IMR-90 (cell line): ENCODE measurements at regions not wholly inside any gene's neighbourhood (a gene's known extent, or its start where the extent isn't known, plus 50 kb on each side); places are given as distances from the start of the nearest gene placed in this dataset.
"Not testable (repeated sequence)": the region's sequence is repeated elsewhere in the genome, so short reads cannot be mapped to it uniquely, and the experiment has no call there.

Experiments used
- ATAC-seq: fragments of 200-7000 bp; cut with Tn5 transposase; 2 replicates; pipeline ENCODE4 v1.9.1; 2020; ENCODE audit warnings: low read depth, mild to moderate bottlenecking, moderate library complexity
- BruUV-seq: library from RNA; stranded (reverse); fragments of 400-500 nt; replicated peaks from 2 replicates; lab custom pipeline; 2021; lab: Mats Ljungman, UMichigan
- CTCF ChIA-PET: fragments of 300-600 bp; formaldehyde crosslinking; extraction: SDS; loops from one replicate; lab custom pipeline; 2021; ENCODE audit warnings: antibody characterized with exemption; lab: Yijun Ruan, JAX
- POLR2A ChIA-PET: fragments of 300-600 bp; sonication (Branson Sonifier 250); formaldehyde crosslinking; loops from one replicate; lab custom pipeline; 2022; ENCODE audit warnings: antibody characterized with exemption; ENCODE audit not compliant: unreplicated experiment; lab: Charles Lee
- DNase-seq: peaks from one replicate; pipeline ENCODE4 v3.0.0; 2013
- H2AFZ ChIP-seq: replicated peaks from 2 replicates; pipeline ENCODE3; 2013; ENCODE audit warnings: low read length, mild to moderate bottlenecking; ENCODE audit not compliant: poor library complexity
- H2AK5ac ChIP-seq: 2 replicates; pipeline ENCODE4 v1.6.1; 2013; ENCODE audit warnings: low read depth, low read length, inconsistent platforms
- H2AK9ac ChIP-seq: replicated peaks from 2 replicates; pipeline ENCODE3; 2013; ENCODE audit warnings: mild to moderate bottlenecking, low read depth, low read length, moderate library complexity; ENCODE audit not compliant: poor library complexity
- H2BK120ac ChIP-seq: 2 replicates; pipeline ENCODE4 v1.6.1; 2013; ENCODE audit warnings: low read depth, low read length, inconsistent platforms
- H2BK15ac ChIP-seq: 3 replicates; pipeline ENCODE4 v1.6.1; 2013; ENCODE audit warnings: low read depth, low read length, inconsistent platforms
- H2BK20ac ChIP-seq: 2 replicates; pipeline ENCODE4 v1.6.1; 2013; ENCODE audit warnings: low read depth, mild to moderate bottlenecking, inconsistent platforms, low read length, moderate library complexity
- H2BK5ac ChIP-seq: 2 replicates; pipeline ENCODE4 v1.6.1; 2013; ENCODE audit warnings: mild to moderate bottlenecking, low read depth, low read length, inconsistent platforms; ENCODE audit not compliant: poor library complexity, severe bottlenecking
- H3K14ac ChIP-seq: replicated peaks from 2 replicates; pipeline ENCODE4 v1.6.1; 2013; ENCODE audit warnings: low read depth, low read length, inconsistent platforms
- H3K18ac ChIP-seq: 2 replicates; pipeline ENCODE4 v1.6.1; 2013; ENCODE audit warnings: low read depth, low read length, control low read depth
- H3K23ac ChIP-seq: 2 replicates; pipeline ENCODE4 v1.6.1; 2013; ENCODE audit warnings: low read depth, low read length, inconsistent platforms
- H3K27ac ChIP-seq: 2 replicates; pipeline ENCODE4 v1.5.1; 2013; ENCODE audit warnings: mild to moderate bottlenecking, control low read depth, low read length; ENCODE audit not compliant: insufficient read depth
- H3K27me3 ChIP-seq: 2 replicates; pipeline ENCODE4 v1.6.1; 2013; ENCODE audit warnings: low read length; ENCODE audit not compliant: control insufficient read depth, insufficient read depth
- H3K36me3 ChIP-seq: 2 replicates; pipeline ENCODE4 v1.6.1; 2013; ENCODE audit warnings: low read length, mixed read lengths; ENCODE audit not compliant: control insufficient read depth, insufficient read depth
- H3K4ac ChIP-seq: 2 replicates; pipeline ENCODE4 v1.6.1; 2013; ENCODE audit warnings: low read depth, low read length, inconsistent platforms
- H3K4me1 ChIP-seq: 2 replicates; pipeline ENCODE4 v1.6.1; 2013; ENCODE audit warnings: low read length, mixed read lengths; ENCODE audit not compliant: control insufficient read depth, insufficient read depth
- H3K4me2 ChIP-seq: 2 replicates; pipeline ENCODE4 v1.6.1; 2013; ENCODE audit warnings: low read depth, mild to moderate bottlenecking, control low read depth, low read length, moderate library complexity
- H3K4me3 ChIP-seq: 2 replicates; pipeline ENCODE4 v1.5.1; 2013; ENCODE audit warnings: low read depth, mild to moderate bottlenecking, control low read depth, low read length, moderate library complexity; ENCODE audit not compliant: insufficient read depth
- H3K56ac ChIP-seq: 2 replicates; pipeline ENCODE4 v1.6.1; 2013; ENCODE audit warnings: low read length, inconsistent platforms; ENCODE audit not compliant: insufficient read depth; ENCODE audit errors: extremely low read depth
- H3K79me1 ChIP-seq, 2 experiments: 2 replicates each; pipeline ENCODE4 v1.6.1; 2013; ENCODE audit warnings: low read length in 2 of 2, inconsistent platforms in 1 of 2, low read depth in 1 of 2
- H3K9ac ChIP-seq: 2 replicates; pipeline ENCODE4 v1.6.1; 2013; ENCODE audit warnings: low read depth, low read length, control low read depth
- H3K9me1 ChIP-seq: 2 replicates; pipeline ENCODE4 v1.6.1; 2013; ENCODE audit warnings: low read length, inconsistent platforms; ENCODE audit not compliant: insufficient read depth
- H3K9me3 ChIP-seq: 2 replicates; pipeline ENCODE4 v1.6.1; 2013; ENCODE audit warnings: low read length; ENCODE audit not compliant: control insufficient read depth, insufficient read depth
- H4K20me1 ChIP-seq: 2 replicates; pipeline ENCODE4 v1.6.1; 2013; ENCODE audit warnings: low read length, inconsistent platforms; ENCODE audit not compliant: insufficient read depth
- H4K5ac ChIP-seq: 2 replicates; pipeline ENCODE4 v1.6.1; 2013; ENCODE audit warnings: mild to moderate bottlenecking, low read depth, low read length, control low read depth
- H4K8ac ChIP-seq, 2 experiments: 2 replicates each; pipeline ENCODE4 v1.6.1; 2013; ENCODE audit warnings: low read depth in 2 of 2, low read length in 2 of 2, control low read depth in 1 of 2, inconsistent platforms in 1 of 2
- H4K91ac ChIP-seq: 2 replicates; pipeline ENCODE4 v1.6.1; 2013; ENCODE audit warnings: low read depth, low read length, inconsistent platforms; ENCODE audit not compliant: insufficient read depth
- WGBS, 2 experiments: methylation state at CpG; one replicate each; pipeline versions ENCODE4 v1.1.5 to v1.1.7; 2013; ENCODE audit warnings: missing lambda C conversion rate in 2 of 2; ENCODE audit not compliant: insufficient read length in 1 of 2; ENCODE audit errors: extremely low coverage in 2 of 2; 5-methylcytosine and 5-hydroxymethylcytosine counted together
- dilution Hi-C: fragments of 300-500 bp; cut with HindIII; formaldehyde crosslinking; loops from one replicate; pipeline ENCODE4 v1.14.3; 2018; ENCODE audit warnings: low sequenced_read_pairs; ENCODE audit not compliant: unreplicated experiment
- in situ Hi-C: fragments of 300-500 bp; cut with MboI; formaldehyde crosslinking; loops from 3 replicates; pipeline ENCODE4 v1.14.3; 2019; ENCODE audit warnings: low sequenced_read_pairs, inconsistent platforms, mixed read lengths
- intact Hi-C: fragments of 100-400 bp; cut with micrococcal nuclease; formaldehyde crosslinking; loops from 2 replicates; pipeline ENCODE4 v1.10.0; 2022

- DNase-seq, H4K91ac ChIP-seq, H2AK5ac ChIP-seq, H3K9ac ChIP-seq, H3K79me1 ChIP-seq, H4K5ac ChIP-seq, H2AK9ac ChIP-seq, H2BK120ac ChIP-seq, H3K56ac ChIP-seq, H3K9me1 ChIP-seq, BruUV-seq, H4K20me1 ChIP-seq, H3K4me3 ChIP-seq, H3K27me3 ChIP-seq, H2BK20ac ChIP-seq, H4K8ac ChIP-seq, H3K14ac ChIP-seq, H2AFZ ChIP-seq, H3K4me2 ChIP-seq, dilution Hi-C loops, H3K36me3 ChIP-seq, ATAC-seq, H3K4me1 ChIP-seq, POLR2A ChIA-PET, H3K23ac ChIP-seq, H2BK15ac ChIP-seq, H3K4ac ChIP-seq, H2BK5ac ChIP-seq, H3K27ac ChIP-seq, H3K9me3 ChIP-seq, H3K18ac ChIP-seq, intact Hi-C loops: not testable (repeated sequence)
- CTCF ChIA-PET: interaction anchor here (1.0 kb wide), 1 partner anchor 1700 kb away, joined by 3 read pairs; no protein-coding TSS in a partner anchor
- no CpG with 5 or more reads among the region's 4 CpGs for WGBS, 2 experiments
- in situ Hi-C loops: loop anchor here (25.0 kb wide), 1 partner anchor 1687 kb away; the partner anchor contains the start of gene PCDH17
These were observed 839.3 kb downstream of the DIAPH3 start for GRCh38 chr13:59324401-59324800.
